ENCODE measurements at regions not wholly inside any gene's neighbourhood (a gene's known extent, or its start where the extent isn't known, plus 50 kb on each side); places are given as distances from the start of the nearest gene placed in this dataset.

DNA sequence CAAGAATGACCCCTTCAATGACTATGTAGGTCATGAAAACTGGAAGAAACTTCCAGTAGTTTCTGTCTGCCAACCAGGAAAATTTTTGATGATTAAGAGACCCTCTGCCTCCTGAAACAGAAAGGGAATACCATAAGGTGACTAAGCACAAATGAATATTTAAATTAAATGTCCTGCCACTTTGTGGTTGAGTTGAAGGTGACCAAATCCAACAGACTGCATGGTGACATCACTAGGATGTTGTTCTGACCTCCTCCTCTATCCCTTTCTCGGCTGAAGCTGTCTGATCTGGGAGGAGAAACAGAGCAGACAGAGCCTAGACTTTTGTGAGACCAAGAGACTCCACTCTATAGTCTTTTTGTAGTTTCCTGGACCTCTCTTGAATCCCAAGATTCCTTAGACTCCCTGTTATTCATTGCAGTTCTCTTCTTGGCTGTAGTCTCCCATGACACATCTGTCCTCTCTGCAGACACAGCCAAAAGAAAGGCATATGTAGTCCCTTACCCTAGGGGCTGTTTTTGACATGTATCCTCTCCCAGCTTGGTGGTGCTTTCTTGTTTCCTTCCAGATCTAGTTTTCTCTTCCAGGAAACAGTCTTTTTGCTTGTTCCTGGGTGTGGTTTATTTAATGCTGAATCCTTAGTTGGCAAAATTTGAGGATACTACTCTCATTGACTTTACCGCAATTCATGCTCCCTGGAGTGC is 55.2 kb upstream of the UBE3A start:
- no peak for TF ChIP-seq CTCF (IDR thresholded peaks at IDR 0.05)
- TF ChIP-seq POLR2A (IDR thresholded peaks at IDR 0.05): no peak
